ENCODE measurements at regions not wholly inside any gene's neighbourhood (a gene's known extent, or its start where the extent isn't known, plus 50 kb on each side); places are given as distances from the start of the nearest gene placed in this dataset.

- no TSS peak for BruUV-seq (replicated peaks)
- WGBS (ENCODE audit: insufficient coverage, low coverage, missing lambda C conversion rate): 0% methylated on average over 6 of the region's 6 CpGs
- ChIA-PET CTCF (ENCODE audit: low intra/inter-chr PET ratio) (no interaction called here), POLR2A (no interaction called here)
- Histone ChIP-seq H3K27ac (ENCODE audit: extremely low read depth, low read depth, low read length) (no peak overlapping the region), H3K4me1 (replicated peaks in 1 of 2; ENCODE audit: control insufficient read depth in 2 of 2, insufficient read depth in 2 of 2, low read length in 2 of 2) (no peaks in the 10 kb centered on the region; a peak in 1 of 5 replicates), H4K20me1 (replicated peaks; ENCODE audit: control insufficient read depth, insufficient read depth, low read length) (no peaks in the 10 kb centered on the region), H3K9ac (ENCODE audit: insufficient read depth in 1 of 2, low read depth in 2 of 2, low read length in 2 of 2) (no peak overlapping the region), H3K27me3 (ENCODE audit: control insufficient read depth in 2 of 2, insufficient read depth in 2 of 2, low read length in 2 of 2) (peaks cover 0 to 5% of the 10 kb centered on the region in 2 experiments; a peak in 1 of 5 replicates), H3K9me1 (ENCODE audit: control insufficient read depth, insufficient read depth, low read length) (no peaks in the 10 kb centered on the region), H3K4me2 (ENCODE audit: insufficient read depth, low read length) (no peak overlapping the region), H3K79me2 (ENCODE audit: control insufficient read depth, insufficient read depth, low read length) (no peaks in the 10 kb centered on the region), H2AFZ (ENCODE audit: low read depth, low read length) (no peak overlapping the region), H3K9me3 (replicated peaks; ENCODE audit: control insufficient read depth, insufficient read depth, low read depth, low read length) (no peaks in the 10 kb centered on the region), H3K36me3 (ENCODE audit: control insufficient read depth, insufficient read depth, low read length) (no peaks in the 10 kb centered on the region), H3K4me3 (no peak overlapping the region)
- no peak for DNase-seq (ENCODE audit: extremely low read depth in 1 of 4, low spot score in 3 of 4)
- TF ChIP-seq RFX5 (IDR thresholded peaks at IDR 0.05; ENCODE audit: low read depth, low read length) (no peak), CBX5 (IDR thresholded peaks at IDR 0.05; ENCODE audit: borderline replicate concordance, low read depth) (no peak), GATAD2B (IDR thresholded peaks at IDR 0.05; ENCODE audit: borderline replicate concordance) (no peak), ZNF280B (CRISPR knock-in tag; IDR thresholded peaks at IDR 0.05) (no peak), HOXB6 (CRISPR knock-in tag; IDR thresholded peaks at IDR 0.05; ENCODE audit: borderline replicate concordance) (no peak), CREB3L1 (IDR thresholded peaks at IDR 0.05; ENCODE audit: borderline replicate concordance, low read depth) (no peak)
- no peak for FAIRE-seq
- in situ Hi-C loops (cut with MboI): no loop called here
- intact Hi-C loops (cut with micrococcal nuclease): no loop called here
- ATAC-seq: no peak
Measured at GRCh38 chr2:236826606-236827156, 257.1 kb downstream of the ACKR3 start.

Measured in K562 (cell line).